ENCODE measurements at regions not wholly inside any gene's neighbourhood (a gene's known extent, or its start where the extent isn't known, plus 50 kb on each side); places are given as distances from the start of the nearest gene placed in this dataset.

DNA sequence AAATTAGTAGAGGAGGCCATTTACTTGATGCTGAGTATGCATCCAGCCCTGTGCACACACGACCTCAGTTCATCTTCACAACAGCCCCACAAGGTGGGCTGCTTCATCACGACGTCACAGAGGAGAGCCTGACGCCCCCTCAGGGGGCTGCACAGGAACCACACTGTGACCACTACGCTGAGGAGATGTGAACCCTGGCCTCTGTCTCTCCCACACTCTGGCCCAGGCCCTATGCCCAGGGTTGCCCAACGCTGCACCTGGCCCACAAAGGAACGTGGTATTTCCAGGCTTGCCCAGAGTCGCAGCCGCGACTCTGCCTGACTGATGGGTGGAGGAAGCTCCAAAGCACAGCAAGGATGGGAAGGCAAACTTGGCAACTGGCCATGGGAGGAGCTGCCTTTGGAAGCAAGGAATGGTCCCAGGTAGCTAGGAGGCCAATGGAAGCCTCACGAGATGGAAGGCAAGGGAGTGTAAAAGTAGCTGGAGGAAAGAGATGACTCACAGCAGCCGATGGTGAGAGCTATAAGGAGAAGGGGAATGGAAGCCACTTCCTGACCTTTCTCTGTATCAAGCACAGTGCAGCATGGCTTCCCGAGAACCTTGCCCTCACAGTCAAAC is 226.0 kb downstream of the KLF13 start:
- Histone ChIP-seq H3K4me3 (no peak overlapping the region), H3K27ac (no peak overlapping the region), H3K9me3 (no peaks in the 10 kb centered on the region), H3K27me3 (no peaks in the 10 kb centered on the region), H3K4me1 (peaks cover 0 to 11% (median 4%) of the 10 kb centered on the region in 3 donors), H3K36me3 (no peaks in the 10 kb centered on the region)
- TF ChIP-seq POLR2A (IDR thresholded peaks at IDR 0.05), result no peak
- TF ChIP-seq, protein P1, sequence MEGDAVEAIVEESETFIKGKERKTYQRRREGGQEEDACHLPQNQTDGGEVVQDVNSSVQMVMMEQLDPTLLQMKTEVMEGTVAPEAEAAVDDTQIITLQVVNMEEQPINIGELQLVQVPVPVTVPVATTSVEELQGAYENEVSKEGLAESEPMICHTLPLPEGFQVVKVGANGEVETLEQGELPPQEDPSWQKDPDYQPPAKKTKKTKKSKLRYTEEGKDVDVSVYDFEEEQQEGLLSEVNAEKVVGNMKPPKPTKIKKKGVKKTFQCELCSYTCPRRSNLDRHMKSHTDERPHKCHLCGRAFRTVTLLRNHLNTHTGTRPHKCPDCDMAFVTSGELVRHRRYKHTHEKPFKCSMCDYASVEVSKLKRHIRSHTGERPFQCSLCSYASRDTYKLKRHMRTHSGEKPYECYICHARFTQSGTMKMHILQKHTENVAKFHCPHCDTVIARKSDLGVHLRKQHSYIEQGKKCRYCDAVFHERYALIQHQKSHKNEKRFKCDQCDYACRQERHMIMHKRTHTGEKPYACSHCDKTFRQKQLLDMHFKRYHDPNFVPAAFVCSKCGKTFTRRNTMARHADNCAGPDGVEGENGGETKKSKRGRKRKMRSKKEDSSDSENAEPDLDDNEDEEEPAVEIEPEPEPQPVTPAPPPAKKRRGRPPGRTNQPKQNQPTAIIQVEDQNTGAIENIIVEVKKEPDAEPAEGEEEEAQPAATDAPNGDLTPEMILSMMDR (IDR thresholded peaks at IDR 0.05), result no peak
- DNase-seq, result no peak
- 69 to 73% methylated on average over 6 to 8 of the region's 13 CpGs for WGBS, 2 donors
- intact Hi-C loops (cut with DNase I), result no loop called here

DNA sequence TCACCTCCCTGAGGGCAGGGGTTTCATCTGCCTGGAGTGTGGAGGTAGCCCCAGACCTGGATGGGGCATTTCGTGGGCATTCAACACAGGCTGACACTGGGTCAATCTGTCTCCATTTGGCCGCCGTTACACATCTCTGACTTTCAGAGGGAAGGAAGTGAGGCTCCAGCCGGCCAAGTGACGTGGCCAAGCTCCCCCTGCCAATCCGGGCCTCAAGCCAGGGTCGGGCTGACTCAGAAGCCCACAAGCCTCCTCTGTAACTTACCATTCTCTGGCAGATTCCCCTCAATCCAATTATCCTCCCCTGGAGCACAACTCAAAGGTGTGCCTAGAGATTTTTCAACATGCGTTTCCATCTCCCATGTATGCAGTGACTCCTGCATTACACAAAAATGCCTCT is 227.6 kb downstream of the KLF13 start:
- no peaks in the 10 kb centered on the region for H3K9me3 ChIP-seq
- WGBS, 2 donors, result 18 to 22% methylated on average over 5 to 7 of the region's 8 CpGs
- H3K27ac ChIP-seq, result peak overlapping the region in 3 of 4 donors; percentile 28 to 58 (median 42)
- H3K36me3 ChIP-seq, result no peaks in the 10 kb centered on the region
- H3K4me1 ChIP-seq, result peaks cover 0 to 11% (median 4%) of the 10 kb centered on the region in 3 donors
- intact Hi-C loops (cut with DNase I), result no loop called here
- DNase-seq, result no peak
- H3K4me3 ChIP-seq, result no peak overlapping the region
- H3K27me3 ChIP-seq, result no peaks in the 10 kb centered on the region
- TF ChIP-seq, protein P1 (IDR thresholded peaks at IDR 0.05), result no peak
- no peak for TF ChIP-seq POLR2A (IDR thresholded peaks at IDR 0.05)

DNA sequence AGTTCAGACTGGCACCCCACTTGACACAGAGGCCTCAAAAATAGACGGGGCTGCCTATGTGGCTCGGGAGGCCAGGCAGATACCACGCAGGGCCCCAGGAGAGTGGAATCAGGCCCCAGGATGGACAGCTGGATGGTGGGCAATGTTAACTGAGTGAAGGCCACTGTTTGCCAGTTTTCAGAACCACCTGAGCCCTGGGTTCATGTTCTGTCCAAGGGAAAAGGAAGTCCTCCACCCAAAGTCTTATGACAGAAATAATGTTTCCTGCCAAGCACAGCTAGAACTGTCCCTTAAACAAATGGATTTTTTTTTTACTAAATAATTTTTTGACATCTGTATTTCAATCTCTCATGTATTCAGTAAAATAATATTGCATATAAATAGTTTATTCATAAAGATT is 228.4 kb downstream of the KLF13 start:
- Histone ChIP-seq H3K27ac (peak overlapping the region in 3 of 4 donors; percentile 28 to 50 (median 42)), H3K36me3 (no peaks in the 10 kb centered on the region), H3K27me3 (no peaks in the 10 kb centered on the region), H3K4me1 (peaks cover 0 to 11% (median 4%) of the 10 kb centered on the region in 3 donors), H3K4me3 (no peak overlapping the region), H3K9me3 (no peaks in the 10 kb centered on the region)
- intact Hi-C loops (cut with DNase I), result no loop called here
- TF ChIP-seq, protein P1 (IDR thresholded peaks at IDR 0.05), result no peak
- no peak for TF ChIP-seq POLR2A (IDR thresholded peaks at IDR 0.05)
- DNase-seq, result no peak
- 80 to 100% methylated on average over 1 of the region's 3 CpGs for WGBS, 2 donors

DNA sequence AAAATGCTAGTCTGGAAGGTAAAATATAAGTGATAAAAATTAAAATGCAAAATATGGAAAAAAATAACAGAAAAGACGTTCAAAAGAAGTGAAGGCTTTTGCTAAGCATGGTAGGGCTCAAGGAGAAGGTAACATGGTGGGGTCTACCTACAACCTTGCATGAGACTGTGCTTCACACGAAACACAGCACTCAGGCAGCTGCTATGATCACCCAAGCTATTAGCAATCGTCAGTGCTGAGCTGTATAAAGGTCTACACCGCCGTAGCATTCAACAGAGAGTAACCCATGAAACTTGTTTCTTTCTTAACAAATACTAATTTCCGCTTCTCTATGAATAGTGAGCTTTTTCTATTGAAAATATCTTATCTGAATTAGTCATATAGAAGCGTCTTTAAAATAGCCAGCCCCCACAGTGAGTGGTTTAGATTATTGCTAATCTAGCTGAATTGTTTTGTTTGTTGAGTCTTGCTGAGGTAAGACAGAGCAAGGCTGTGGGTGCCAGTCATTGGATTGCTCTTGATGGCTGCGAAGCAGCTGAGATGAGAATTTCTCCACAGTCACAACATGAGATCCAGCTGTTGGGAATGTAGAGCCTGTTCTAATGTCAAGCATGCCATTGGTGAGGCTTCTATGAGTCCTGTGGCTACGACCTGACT is 230.0 kb downstream of the KLF13 start:
- no peak for DNase-seq
- Histone ChIP-seq H3K27ac (no peak overlapping the region), H3K36me3 (no peaks in the 10 kb centered on the region), H3K9me3 (no peaks in the 10 kb centered on the region), H3K27me3 (no peaks in the 10 kb centered on the region), H3K4me1 (peaks cover 0 to 11% (median 4%) of the 10 kb centered on the region in 3 donors), H3K4me3 (no peak overlapping the region)
- TF ChIP-seq, protein P1 (IDR thresholded peaks at IDR 0.05), result no peak
- no peak for TF ChIP-seq POLR2A (IDR thresholded peaks at IDR 0.05)
- WGBS, 2 donors, result 77 to 79% methylated on average over 9 of the region's 9 CpGs
- intact Hi-C loops (cut with DNase I), result no loop called here

DNA sequence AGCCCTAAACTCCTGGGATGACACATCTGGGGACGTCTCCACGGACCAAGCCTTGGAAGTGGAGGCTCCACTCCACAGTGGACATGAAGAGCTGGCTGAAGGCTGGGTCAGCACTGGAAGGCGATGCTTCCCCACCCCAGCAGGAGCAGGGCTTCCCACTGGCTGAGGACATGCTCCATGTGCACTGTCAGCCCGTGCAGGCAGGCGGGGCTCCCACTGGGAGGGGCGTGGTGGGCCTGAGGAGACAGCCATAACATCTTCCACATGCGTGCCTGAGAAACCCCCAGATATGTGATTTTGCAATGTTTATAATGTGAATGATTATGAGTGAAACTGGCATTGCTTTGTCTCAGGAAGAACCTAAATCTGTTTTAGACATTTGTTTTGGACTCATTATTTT is 231.3 kb downstream of the KLF13 start:
- no peak for DNase-seq
- H3K36me3 ChIP-seq, result no peaks in the 10 kb centered on the region
- H3K4me3 ChIP-seq, result no peak overlapping the region
- H3K9me3 ChIP-seq, result no peaks in the 10 kb centered on the region
- peaks cover 0 to 11% (median 4%) of the 10 kb centered on the region in 3 donors for H3K4me1 ChIP-seq
- intact Hi-C loops (cut with DNase I), result no loop called here
- H3K27me3 ChIP-seq, result no peaks in the 10 kb centered on the region
- TF ChIP-seq, protein P1 (IDR thresholded peaks at IDR 0.05), result no peak
- no peak for TF ChIP-seq POLR2A (IDR thresholded peaks at IDR 0.05)
- 70% methylated on average over 2 of the region's 7 CpGs; no CpG with 5 or more reads in 1 of the 2 donors for WGBS, 2 donors
- no peak overlapping the region for H3K27ac ChIP-seq
